ENCODE measurements at regions not wholly inside any gene's neighbourhood (a gene's known extent, or its start where the extent isn't known, plus 50 kb on each side); places are given as distances from the start of the nearest gene placed in this dataset.

- TF ChIP-seq CTCF (IDR thresholded peaks at IDR 0.05) = no peak
- TF ChIP-seq EZH2 (IDR thresholded peaks at IDR 0.05) = no peak
- TF ChIP-seq EZH2phosphoT487 (IDR thresholded peaks at IDR 0.05) = no peak
Observed at GRCh38 chr10:125533866-125534265, 149.1 kb downstream of the TEX36 start.

All from neural progenitor cell (in vitro differentiated cells).